Erythroblast (primary cell): ENCODE measurements at regions not wholly inside any gene's neighbourhood (a gene's known extent, or its start where the extent isn't known, plus 50 kb on each side); places are given as distances from the start of the nearest gene placed in this dataset.

Source experiments
- DNase-seq, 2 experiments: peaks; one replicate each; lab custom pipeline; 2025; lab: John Stamatoyannopoulos, UW
- GATA1 ChIP-seq: IDR thresholded peaks from 2 replicates; pipeline ENCODE4 v1.6.1; 2011; ENCODE audit warnings: low read depth, mild to moderate bottlenecking, control low read depth, low read length, moderate library complexity
- POLR2A ChIP-seq: IDR thresholded peaks from 2 replicates; pipeline ENCODE4 v1.6.1; 2011; ENCODE audit warnings: mild to moderate bottlenecking, low read length

- DNase-seq = no peak
- no peak for TF ChIP-seq GATA1
- no peak for TF ChIP-seq POLR2A
These were observed 49.9 kb upstream of the HS6ST1 start for GRCh38 chr2:128368437-128369107.

GRCh38 chr2:128369108-128369555 lies 50.5 kb upstream of the HS6ST1 start:
- no peak for TF ChIP-seq POLR2A
- no peak for TF ChIP-seq GATA1
- no peak for DNase-seq

- no peak for DNase-seq
- TF ChIP-seq GATA1 (no peak), POLR2A (no peak)
These were observed 51.2 kb upstream of the HS6ST1 start for GRCh38 chr2:128369602-128370467.

GRCh38 chr2:128370468-128371247 lies 52.0 kb upstream of the HS6ST1 start:
- DNase-seq = no peak
- TF ChIP-seq POLR2A = no peak

GRCh38 chr2:128371248-128371630 lies 52.6 kb upstream of the HS6ST1 start:
- no peak for DNase-seq
- no peak for TF ChIP-seq POLR2A
- TF ChIP-seq GATA1 = no peak

GRCh38 chr2:128371648-128372345 lies 53.1 kb upstream of the HS6ST1 start:
- TF ChIP-seq GATA1 (no peak), POLR2A (no peak)
- DNase-seq = no peak

GRCh38 chr2:128372621-128373341 lies 54.1 kb upstream of the HS6ST1 start:
- no peak for DNase-seq
- TF ChIP-seq GATA1 (no peak), POLR2A (no peak)

- no peak for DNase-seq
- TF ChIP-seq GATA1 (no peak), POLR2A (no peak)
These were observed 54.9 kb upstream of the HS6ST1 start for GRCh38 chr2:128373451-128374000.

GRCh38 chr2:128374001-128374710 lies 55.5 kb upstream of the HS6ST1 start:
- TF ChIP-seq POLR2A (no peak), GATA1 (no peak)

GRCh38 chr2:128374711-128375413 lies 56.2 kb upstream of the HS6ST1 start:
- no peak for DNase-seq
- no peak for TF ChIP-seq GATA1
- TF ChIP-seq POLR2A = no peak

More at GRCh38 chr2:128374001-128374710, 55.5 kb upstream of the HS6ST1 start:
- DNase-seq = no peak

- no peak for TF ChIP-seq GATA1
- no peak for TF ChIP-seq POLR2A
- no peak for DNase-seq
These were observed 56.8 kb upstream of the HS6ST1 start for GRCh38 chr2:128375454-128375853.

GRCh38 chr2:128376241-128377041 lies 57.8 kb upstream of the HS6ST1 start:
- DNase-seq = no peak
- TF ChIP-seq POLR2A = no peak
- no peak for TF ChIP-seq GATA1
